ENCODE measurements at regions not wholly inside any gene's neighbourhood (a gene's known extent, or its start where the extent isn't known, plus 50 kb on each side); places are given as distances from the start of the nearest gene placed in this dataset.

DNA sequence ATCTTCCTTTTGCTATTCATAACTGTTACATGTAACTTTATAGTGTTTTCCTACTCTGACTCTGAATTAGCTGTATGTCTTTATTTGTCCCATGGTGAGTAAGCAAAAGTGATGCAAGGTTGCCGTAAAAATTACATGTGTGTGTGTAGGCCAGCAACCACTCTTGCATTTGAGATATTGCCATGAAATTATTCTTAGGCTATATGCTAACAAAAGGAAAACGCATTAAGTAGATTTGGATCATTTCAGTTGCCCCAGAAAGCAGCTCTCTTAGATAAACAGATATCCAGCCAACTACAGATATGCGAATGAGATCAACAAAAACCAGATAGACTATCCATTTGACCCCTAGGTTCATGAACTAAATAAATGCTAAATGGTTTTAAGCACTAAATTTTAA, 73.6 kb downstream of the CYLC2 start:
- peak; percentile 1 for DNase-seq (ENCODE audit: low read depth)
- no peak overlapping the region for H3K4me3 ChIP-seq (ENCODE audit: low read depth, low read length)
- TF ChIP-seq, protein P1, sequence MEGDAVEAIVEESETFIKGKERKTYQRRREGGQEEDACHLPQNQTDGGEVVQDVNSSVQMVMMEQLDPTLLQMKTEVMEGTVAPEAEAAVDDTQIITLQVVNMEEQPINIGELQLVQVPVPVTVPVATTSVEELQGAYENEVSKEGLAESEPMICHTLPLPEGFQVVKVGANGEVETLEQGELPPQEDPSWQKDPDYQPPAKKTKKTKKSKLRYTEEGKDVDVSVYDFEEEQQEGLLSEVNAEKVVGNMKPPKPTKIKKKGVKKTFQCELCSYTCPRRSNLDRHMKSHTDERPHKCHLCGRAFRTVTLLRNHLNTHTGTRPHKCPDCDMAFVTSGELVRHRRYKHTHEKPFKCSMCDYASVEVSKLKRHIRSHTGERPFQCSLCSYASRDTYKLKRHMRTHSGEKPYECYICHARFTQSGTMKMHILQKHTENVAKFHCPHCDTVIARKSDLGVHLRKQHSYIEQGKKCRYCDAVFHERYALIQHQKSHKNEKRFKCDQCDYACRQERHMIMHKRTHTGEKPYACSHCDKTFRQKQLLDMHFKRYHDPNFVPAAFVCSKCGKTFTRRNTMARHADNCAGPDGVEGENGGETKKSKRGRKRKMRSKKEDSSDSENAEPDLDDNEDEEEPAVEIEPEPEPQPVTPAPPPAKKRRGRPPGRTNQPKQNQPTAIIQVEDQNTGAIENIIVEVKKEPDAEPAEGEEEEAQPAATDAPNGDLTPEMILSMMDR (IDR thresholded peaks at IDR 0.05; ENCODE audit: low read depth, low read length) = no peak
- TF ChIP-seq, protein P2, sequence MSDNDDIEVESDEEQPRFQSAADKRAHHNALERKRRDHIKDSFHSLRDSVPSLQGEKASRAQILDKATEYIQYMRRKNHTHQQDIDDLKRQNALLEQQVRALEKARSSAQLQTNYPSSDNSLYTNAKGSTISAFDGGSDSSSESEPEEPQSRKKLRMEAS (IDR thresholded peaks at IDR 0.05; ENCODE audit: low read depth, low read length) = no peak
- TF ChIP-seq POLR2A (IDR thresholded peaks at IDR 0.05; ENCODE audit: extremely low read depth, insufficient read length) (no peak), MYC (IDR thresholded peaks at IDR 0.05; ENCODE audit: low read depth, low read length) (no peak)

DNA sequence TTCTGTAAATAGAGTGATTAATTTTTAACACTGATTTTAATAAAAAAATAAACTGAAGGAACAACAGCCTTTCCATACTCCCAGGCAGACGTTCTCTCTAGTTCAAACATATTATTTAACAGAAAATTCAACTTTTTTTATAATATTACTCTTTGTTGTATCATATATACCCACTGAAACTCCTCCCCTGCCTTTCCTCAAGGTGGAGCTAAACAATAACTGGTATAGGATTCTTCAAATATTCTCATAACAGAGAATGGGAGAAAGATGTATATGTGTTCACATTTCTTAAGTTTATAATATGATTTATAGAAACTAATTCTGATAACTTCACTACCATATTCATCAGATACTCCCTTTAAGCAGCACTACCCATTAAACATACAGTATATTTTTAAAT, 83.4 kb downstream of the CYLC2 start:
- DNase-seq (ENCODE audit: low read depth) = no peak
- H3K4me3 ChIP-seq (ENCODE audit: low read depth, low read length) = no peak overlapping the region
- TF ChIP-seq, protein P1 (IDR thresholded peaks at IDR 0.05; ENCODE audit: low read depth, low read length) = no peak
- TF ChIP-seq, protein P2 (IDR thresholded peaks at IDR 0.05; ENCODE audit: low read depth, low read length) = no peak
- TF ChIP-seq POLR2A (IDR thresholded peaks at IDR 0.05; ENCODE audit: extremely low read depth, insufficient read length) = no peak
- no peak for TF ChIP-seq MYC (IDR thresholded peaks at IDR 0.05; ENCODE audit: low read depth, low read length)

DNA sequence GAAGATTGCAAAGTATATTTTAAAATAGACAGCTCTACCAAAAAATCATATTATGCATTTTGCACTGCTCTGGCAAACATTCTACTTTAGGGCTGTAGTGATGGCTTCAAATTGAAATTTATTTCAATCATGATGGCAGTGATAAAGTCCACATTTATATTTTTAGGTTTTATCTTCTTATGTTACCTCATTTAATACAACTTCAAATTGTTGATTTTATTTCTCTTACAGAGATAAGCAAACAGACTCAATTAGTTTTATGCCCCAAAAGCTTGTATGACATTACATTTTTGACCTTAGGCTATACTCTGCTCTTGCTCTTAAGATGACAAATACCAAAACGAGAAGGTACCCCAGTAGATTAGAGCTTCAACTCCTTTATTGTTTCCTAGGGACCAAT, 87.4 kb downstream of the CYLC2 start:
- DNase-seq (ENCODE audit: low read depth) = no peak
- no peak for TF ChIP-seq MYC (IDR thresholded peaks at IDR 0.05; ENCODE audit: low read depth, low read length)
- no peak for TF ChIP-seq POLR2A (IDR thresholded peaks at IDR 0.05; ENCODE audit: extremely low read depth, insufficient read length)
- TF ChIP-seq, protein P2 (IDR thresholded peaks at IDR 0.05; ENCODE audit: low read depth, low read length) = no peak
- TF ChIP-seq, protein P1 (IDR thresholded peaks at IDR 0.05; ENCODE audit: low read depth, low read length) = no peak
- H3K4me3 ChIP-seq (ENCODE audit: low read depth, low read length) = no peak overlapping the region

DNA sequence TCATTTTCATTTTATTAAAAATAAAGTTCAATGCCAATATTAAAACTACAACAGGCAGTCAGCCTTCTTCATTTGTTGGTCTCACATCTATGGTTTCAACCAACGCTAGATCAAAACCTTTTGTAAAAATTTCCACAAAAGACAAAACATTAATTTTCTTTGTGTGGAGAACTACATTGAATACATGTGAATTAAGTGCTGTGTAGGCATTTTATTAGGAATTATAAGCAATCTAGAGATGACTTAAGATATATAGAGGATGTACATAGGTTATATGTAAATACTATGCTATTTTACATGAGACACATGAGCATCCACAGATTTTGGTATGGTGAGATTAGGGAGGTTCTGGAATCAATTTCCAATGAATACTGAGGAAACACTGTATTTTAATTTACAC, 94.2 kb downstream of the CYLC2 start:
- no peak for DNase-seq (ENCODE audit: low read depth)
- H3K4me3 ChIP-seq (ENCODE audit: low read depth, low read length) = no peak overlapping the region
- TF ChIP-seq POLR2A (IDR thresholded peaks at IDR 0.05; ENCODE audit: extremely low read depth, insufficient read length) (no peak), MYC (IDR thresholded peaks at IDR 0.05; ENCODE audit: low read depth, low read length) (no peak)
- TF ChIP-seq, protein P1 (IDR thresholded peaks at IDR 0.05; ENCODE audit: low read depth, low read length) = no peak
- TF ChIP-seq, protein P2 (IDR thresholded peaks at IDR 0.05; ENCODE audit: low read depth, low read length) = no peak

DNA sequence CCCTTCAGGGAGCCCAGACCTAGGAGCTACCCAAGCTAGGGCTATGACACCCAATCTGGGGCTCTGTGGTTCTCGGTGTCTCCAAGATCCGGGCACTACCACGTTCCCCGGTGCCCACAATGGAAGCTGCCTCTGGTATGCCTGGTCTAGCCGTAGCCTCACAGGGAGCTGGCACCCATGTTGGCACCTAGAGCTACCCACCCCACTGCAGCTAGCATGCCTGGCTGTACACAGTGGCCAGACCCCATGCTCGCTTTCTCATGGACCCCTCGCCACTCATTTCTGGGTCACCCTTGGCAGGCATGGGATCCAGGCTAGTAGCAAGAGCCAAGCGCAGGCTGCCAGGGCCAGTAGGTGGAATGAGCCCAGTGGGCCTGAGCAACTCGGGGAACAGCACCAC, 109.0 kb downstream of the CYLC2 start:
- H3K4me3 ChIP-seq (ENCODE audit: low read depth, low read length) = no peak overlapping the region
- DNase-seq (ENCODE audit: low read depth) = no peak
- TF ChIP-seq MYC (IDR thresholded peaks at IDR 0.05; ENCODE audit: low read depth, low read length) (no peak), POLR2A (IDR thresholded peaks at IDR 0.05; ENCODE audit: extremely low read depth, insufficient read length) (no peak)
- TF ChIP-seq, protein P2 (IDR thresholded peaks at IDR 0.05; ENCODE audit: low read depth, low read length) = no peak
- TF ChIP-seq, protein P1 (IDR thresholded peaks at IDR 0.05; ENCODE audit: low read depth, low read length) = no peak

DNA sequence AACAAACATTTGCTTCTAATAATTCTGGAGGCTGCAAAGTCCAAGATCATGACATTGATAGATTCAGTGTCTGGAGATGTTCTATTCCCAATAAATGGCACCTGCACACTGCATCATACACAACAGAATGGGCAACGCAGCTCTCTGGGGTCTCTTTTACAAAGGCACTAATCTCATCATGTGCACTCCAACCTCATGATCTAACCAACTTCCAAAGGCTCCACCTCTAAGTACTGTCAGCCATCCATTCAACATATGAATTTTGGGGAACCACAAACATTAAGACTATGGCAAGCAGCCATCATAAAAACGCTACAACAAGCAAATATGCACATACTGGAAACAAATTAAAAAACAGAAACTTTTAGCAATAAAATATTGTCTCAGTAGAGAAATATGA, 121.1 kb downstream of the CYLC2 start:
- no peak for DNase-seq (ENCODE audit: low read depth)
- H3K4me3 ChIP-seq (ENCODE audit: low read depth, low read length) = no peak overlapping the region
- TF ChIP-seq MYC (IDR thresholded peaks at IDR 0.05; ENCODE audit: low read depth, low read length) (no peak), POLR2A (IDR thresholded peaks at IDR 0.05; ENCODE audit: extremely low read depth, insufficient read length) (no peak)
- TF ChIP-seq, protein P1 (IDR thresholded peaks at IDR 0.05; ENCODE audit: low read depth, low read length) = no peak
- TF ChIP-seq, protein P2 (IDR thresholded peaks at IDR 0.05; ENCODE audit: low read depth, low read length) = no peak

Measured in NB4 (cell line).